ENCODE measurements at regions not wholly inside any gene's neighbourhood (a gene's known extent, or its start where the extent isn't known, plus 50 kb on each side); places are given as distances from the start of the nearest gene placed in this dataset.

DNA sequence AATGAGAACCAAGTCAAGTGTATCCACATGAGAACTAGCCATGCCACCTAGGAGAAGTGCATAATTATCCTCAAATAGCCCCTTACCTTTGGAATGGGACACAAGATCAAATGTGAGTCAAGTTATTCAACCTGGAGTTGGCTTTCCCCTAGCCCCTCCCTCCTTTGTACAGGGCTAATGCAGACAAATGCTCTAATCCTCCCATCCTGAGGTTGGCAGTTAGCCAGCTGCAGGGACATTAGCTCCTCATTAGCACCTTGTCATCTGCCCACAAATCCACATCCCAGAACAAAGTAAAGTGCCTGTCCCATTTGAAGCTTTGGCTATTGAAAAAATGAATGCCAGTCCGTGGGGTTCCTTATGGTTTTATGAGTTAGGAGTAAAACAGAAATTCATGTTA lies 294.1 kb upstream of the FANCL start:
- TF ChIP-seq RFX5 (IDR thresholded peaks at IDR 0.05) (no peak), POLR2A (IDR thresholded peaks at IDR 0.05; ENCODE audit: low read length) (no peak), MAZ (IDR thresholded peaks at IDR 0.05; ENCODE audit: borderline replicate concordance, low read depth, low read length) (no peak), EP300 (IDR thresholded peaks at IDR 0.05) (no peak)
- TF ChIP-seq, protein P1, sequence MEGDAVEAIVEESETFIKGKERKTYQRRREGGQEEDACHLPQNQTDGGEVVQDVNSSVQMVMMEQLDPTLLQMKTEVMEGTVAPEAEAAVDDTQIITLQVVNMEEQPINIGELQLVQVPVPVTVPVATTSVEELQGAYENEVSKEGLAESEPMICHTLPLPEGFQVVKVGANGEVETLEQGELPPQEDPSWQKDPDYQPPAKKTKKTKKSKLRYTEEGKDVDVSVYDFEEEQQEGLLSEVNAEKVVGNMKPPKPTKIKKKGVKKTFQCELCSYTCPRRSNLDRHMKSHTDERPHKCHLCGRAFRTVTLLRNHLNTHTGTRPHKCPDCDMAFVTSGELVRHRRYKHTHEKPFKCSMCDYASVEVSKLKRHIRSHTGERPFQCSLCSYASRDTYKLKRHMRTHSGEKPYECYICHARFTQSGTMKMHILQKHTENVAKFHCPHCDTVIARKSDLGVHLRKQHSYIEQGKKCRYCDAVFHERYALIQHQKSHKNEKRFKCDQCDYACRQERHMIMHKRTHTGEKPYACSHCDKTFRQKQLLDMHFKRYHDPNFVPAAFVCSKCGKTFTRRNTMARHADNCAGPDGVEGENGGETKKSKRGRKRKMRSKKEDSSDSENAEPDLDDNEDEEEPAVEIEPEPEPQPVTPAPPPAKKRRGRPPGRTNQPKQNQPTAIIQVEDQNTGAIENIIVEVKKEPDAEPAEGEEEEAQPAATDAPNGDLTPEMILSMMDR (IDR thresholded peaks at IDR 0.05) = no peak
- TF ChIP-seq, protein P2, sequence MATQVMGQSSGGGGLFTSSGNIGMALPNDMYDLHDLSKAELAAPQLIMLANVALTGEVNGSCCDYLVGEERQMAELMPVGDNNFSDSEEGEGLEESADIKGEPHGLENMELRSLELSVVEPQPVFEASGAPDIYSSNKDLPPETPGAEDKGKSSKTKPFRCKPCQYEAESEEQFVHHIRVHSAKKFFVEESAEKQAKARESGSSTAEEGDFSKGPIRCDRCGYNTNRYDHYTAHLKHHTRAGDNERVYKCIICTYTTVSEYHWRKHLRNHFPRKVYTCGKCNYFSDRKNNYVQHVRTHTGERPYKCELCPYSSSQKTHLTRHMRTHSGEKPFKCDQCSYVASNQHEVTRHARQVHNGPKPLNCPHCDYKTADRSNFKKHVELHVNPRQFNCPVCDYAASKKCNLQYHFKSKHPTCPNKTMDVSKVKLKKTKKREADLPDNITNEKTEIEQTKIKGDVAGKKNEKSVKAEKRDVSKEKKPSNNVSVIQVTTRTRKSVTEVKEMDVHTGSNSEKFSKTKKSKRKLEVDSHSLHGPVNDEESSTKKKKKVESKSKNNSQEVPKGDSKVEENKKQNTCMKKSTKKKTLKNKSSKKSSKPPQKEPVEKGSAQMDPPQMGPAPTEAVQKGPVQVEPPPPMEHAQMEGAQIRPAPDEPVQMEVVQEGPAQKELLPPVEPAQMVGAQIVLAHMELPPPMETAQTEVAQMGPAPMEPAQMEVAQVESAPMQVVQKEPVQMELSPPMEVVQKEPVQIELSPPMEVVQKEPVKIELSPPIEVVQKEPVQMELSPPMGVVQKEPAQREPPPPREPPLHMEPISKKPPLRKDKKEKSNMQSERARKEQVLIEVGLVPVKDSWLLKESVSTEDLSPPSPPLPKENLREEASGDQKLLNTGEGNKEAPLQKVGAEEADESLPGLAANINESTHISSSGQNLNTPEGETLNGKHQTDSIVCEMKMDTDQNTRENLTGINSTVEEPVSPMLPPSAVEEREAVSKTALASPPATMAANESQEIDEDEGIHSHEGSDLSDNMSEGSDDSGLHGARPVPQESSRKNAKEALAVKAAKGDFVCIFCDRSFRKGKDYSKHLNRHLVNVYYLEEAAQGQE (IDR thresholded peaks at IDR 0.05) = no peak

Measured in A549 (cell line).